ENCODE measurements at regions not wholly inside any gene's neighbourhood (a gene's known extent, or its start where the extent isn't known, plus 50 kb on each side); places are given as distances from the start of the nearest gene placed in this dataset.

- DNase-seq, result no peak
Observed at GRCh38 chr20:58058421-58059259, 169.8 kb downstream of the ANKRD60 start.

- DNase-seq, result no peak
Observed at GRCh38 chr20:58056921-58057686, 171.3 kb downstream of the ANKRD60 start.

- DNase-seq, result no peak
Observed at GRCh38 chr20:58056021-58056591, 172.3 kb downstream of the ANKRD60 start.

GRCh38 chr20:58054780-58055373 is 173.6 kb downstream of the ANKRD60 start:
- DNase-seq, result no peak

- DNase-seq, result no peak
Observed at GRCh38 chr20:58054082-58054779, 174.2 kb downstream of the ANKRD60 start.

- DNase-seq, result no peak
Observed at GRCh38 chr20:58053391-58054055, 174.9 kb downstream of the ANKRD60 start.

GRCh38 chr20:58051367-58051766 is 177.1 kb downstream of the ANKRD60 start:
- no peak for DNase-seq

- DNase-seq, result no peak
Observed at GRCh38 chr20:58048096-58048702, 180.3 kb downstream of the ANKRD60 start.

- no peak for DNase-seq
Observed at GRCh38 chr20:58046311-58046710, 182.1 kb downstream of the ANKRD60 start.

GRCh38 chr20:58045579-58045978 is 182.9 kb downstream of the ANKRD60 start:
- no peak for DNase-seq

GRCh38 chr20:58044931-58045555 is 183.4 kb downstream of the ANKRD60 start:
- no peak for DNase-seq

GRCh38 chr20:58044286-58044685 is 184.2 kb downstream of the ANKRD60 start:
- peak; percentile 41 for DNase-seq

GRCh38 chr20:58043236-58044140 is 185.0 kb downstream of the ANKRD60 start:
- no peak for DNase-seq

- DNase-seq, result no peak
Observed at GRCh38 chr20:58042591-58042990, 185.9 kb downstream of the ANKRD60 start.

GRCh38 chr20:58040447-58041290 is 187.8 kb downstream of the ANKRD60 start:
- no peak for DNase-seq

GRCh38 chr20:58039274-58040092 is 189.0 kb downstream of the ANKRD60 start:
- no peak for DNase-seq

- no peak for DNase-seq
Observed at GRCh38 chr20:58038123-58038654, 190.3 kb downstream of the ANKRD60 start.

GRCh38 chr20:58037631-58038030 is 190.8 kb downstream of the ANKRD60 start:
- DNase-seq, result no peak

Measured in NCI-H1436 (cell line).